ENCODE measurements at regions not wholly inside any gene's neighbourhood (a gene's known extent, or its start where the extent isn't known, plus 50 kb on each side); places are given as distances from the start of the nearest gene placed in this dataset.

DNA sequence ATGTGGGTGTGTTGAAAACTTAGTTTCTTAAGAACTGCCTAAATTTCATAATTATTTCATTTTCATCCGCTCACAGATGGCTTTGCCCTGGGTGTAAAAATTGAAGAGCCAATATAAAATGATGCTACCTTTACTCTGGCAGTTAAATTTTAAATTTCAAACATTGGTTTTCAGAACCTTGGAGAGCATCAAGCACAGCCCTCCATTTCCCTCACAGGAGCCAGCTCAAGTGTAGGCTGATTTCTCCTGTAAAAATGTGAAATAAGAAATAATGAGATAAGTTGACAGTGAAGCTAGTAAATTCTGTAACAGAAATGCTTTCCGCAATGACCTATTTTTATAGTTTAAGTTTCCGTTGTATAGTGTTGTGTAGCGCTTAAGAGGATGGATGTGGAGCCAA lies 53.9 kb upstream of the AKT3 start:
- no peak for DNase-seq

- no peak for DNase-seq
These were observed 53.0 kb upstream of the AKT3 start for GRCh38 chr1:243903041-243903440.

- DNase-seq: no peak
These were observed 52.1 kb upstream of the AKT3 start for GRCh38 chr1:243902100-243902499.
